ENCODE measurements at regions not wholly inside any gene's neighbourhood (a gene's known extent, or its start where the extent isn't known, plus 50 kb on each side); places are given as distances from the start of the nearest gene placed in this dataset.

DNA sequence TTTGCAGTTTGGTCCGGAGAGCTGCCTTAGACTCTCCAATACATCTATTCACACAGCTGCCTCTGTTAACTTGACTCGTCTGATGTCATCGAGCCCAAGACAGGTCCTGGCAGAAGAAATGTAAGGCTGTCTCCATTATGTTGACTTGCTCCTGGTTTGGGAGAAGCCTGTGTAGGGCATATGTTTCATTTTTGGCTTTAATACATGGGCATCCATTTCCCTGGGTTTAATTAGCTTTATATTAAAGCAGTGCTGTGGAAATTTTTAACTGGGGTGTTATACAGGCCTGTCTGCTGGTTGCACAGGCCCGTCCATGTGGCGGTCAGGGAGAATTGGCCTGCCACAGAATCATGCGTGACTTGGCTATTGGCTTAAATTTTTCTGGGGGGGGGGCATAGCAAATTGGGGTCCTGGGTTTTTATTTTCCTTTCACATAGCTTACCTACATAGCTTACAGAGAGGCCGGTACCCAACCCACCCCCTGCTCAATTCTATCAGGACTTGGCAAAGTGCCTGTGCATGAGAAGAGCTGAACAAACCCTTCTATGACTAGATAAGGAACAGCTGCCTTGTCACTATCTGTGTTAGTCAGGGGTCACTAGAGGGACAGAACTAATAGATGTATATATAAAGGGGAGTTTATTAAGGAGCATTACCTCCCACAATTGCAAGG, 123.5 kb upstream of the WDR1 start:
- no peaks in the 10 kb centered on the region for H3K4me1 ChIP-seq
- no peaks in the 10 kb centered on the region for H3K36me3 ChIP-seq
- TF ChIP-seq, protein P1, sequence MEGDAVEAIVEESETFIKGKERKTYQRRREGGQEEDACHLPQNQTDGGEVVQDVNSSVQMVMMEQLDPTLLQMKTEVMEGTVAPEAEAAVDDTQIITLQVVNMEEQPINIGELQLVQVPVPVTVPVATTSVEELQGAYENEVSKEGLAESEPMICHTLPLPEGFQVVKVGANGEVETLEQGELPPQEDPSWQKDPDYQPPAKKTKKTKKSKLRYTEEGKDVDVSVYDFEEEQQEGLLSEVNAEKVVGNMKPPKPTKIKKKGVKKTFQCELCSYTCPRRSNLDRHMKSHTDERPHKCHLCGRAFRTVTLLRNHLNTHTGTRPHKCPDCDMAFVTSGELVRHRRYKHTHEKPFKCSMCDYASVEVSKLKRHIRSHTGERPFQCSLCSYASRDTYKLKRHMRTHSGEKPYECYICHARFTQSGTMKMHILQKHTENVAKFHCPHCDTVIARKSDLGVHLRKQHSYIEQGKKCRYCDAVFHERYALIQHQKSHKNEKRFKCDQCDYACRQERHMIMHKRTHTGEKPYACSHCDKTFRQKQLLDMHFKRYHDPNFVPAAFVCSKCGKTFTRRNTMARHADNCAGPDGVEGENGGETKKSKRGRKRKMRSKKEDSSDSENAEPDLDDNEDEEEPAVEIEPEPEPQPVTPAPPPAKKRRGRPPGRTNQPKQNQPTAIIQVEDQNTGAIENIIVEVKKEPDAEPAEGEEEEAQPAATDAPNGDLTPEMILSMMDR (IDR thresholded peaks at IDR 0.05), result no peak
- H3K4me3 ChIP-seq, result no peak overlapping the region
- no peaks in the 10 kb centered on the region for H3K9me3 ChIP-seq
- intact Hi-C loops (cut with DNase I), result no loop called here
- ATAC-seq, result no peak
- peak in 2 of 4 donors; percentile 5 to 21 for DNase-seq
- H3K27me3 ChIP-seq, result no peaks in the 10 kb centered on the region
- H3K27ac ChIP-seq, result no peak overlapping the region

DNA sequence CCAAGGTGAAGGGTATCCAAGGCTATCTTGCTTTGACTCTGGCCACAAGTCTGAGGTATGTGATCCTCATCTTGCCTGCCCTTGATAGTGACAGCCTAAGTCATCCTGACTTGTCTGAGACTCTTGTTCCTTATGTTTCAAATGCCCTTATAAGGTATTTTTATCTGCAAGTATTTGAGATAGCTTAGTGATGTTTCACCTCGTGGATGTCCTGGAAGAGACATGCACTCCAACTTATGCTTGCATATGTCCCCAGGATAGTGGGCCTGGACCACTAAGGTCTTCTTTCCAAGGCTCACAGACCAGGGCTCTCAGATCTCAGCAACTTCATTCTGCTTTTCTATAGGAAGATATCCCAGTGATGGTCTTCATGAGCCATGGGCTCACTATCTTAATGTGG, 120.5 kb upstream of the WDR1 start:
- Histone ChIP-seq H3K4me1 (no peaks in the 10 kb centered on the region), H3K36me3 (no peaks in the 10 kb centered on the region), H3K4me3 (no peak overlapping the region), H3K27ac (no peak overlapping the region), H3K9me3 (no peaks in the 10 kb centered on the region), H3K27me3 (no peaks in the 10 kb centered on the region)
- no peak for DNase-seq
- intact Hi-C loops (cut with DNase I), result no loop called here
- no peak for ATAC-seq
- TF ChIP-seq, protein P1 (IDR thresholded peaks at IDR 0.05), result no peak

DNA sequence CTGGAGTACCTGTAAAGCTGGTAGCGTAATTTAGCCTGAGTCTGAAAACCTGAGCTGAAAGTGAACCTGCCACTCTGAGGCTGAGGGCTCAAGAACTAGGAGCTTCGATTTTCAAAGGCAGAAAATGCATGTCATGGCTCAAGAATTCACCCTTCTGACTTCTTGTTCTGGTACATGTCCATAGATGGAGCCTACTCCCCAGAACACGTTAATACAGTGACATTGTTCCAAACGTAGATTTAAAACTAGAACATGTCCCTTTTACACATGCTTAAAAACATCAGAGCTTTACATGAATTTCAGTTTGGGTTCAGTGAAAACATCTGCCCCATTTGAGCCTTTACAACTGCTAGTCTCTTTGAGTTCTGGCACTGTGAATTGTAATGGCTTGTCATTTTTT, 115.5 kb upstream of the WDR1 start:
- Histone ChIP-seq H3K27me3 (no peaks in the 10 kb centered on the region), H3K36me3 (no peaks in the 10 kb centered on the region), H3K4me3 (no peak overlapping the region), H3K27ac (no peak overlapping the region), H3K9me3 (no peaks in the 10 kb centered on the region), H3K4me1 (no peaks in the 10 kb centered on the region)
- no peak for ATAC-seq
- DNase-seq, result no peak
- TF ChIP-seq, protein P1 (IDR thresholded peaks at IDR 0.05), result no peak
- intact Hi-C loops (cut with DNase I), result no loop called here

DNA sequence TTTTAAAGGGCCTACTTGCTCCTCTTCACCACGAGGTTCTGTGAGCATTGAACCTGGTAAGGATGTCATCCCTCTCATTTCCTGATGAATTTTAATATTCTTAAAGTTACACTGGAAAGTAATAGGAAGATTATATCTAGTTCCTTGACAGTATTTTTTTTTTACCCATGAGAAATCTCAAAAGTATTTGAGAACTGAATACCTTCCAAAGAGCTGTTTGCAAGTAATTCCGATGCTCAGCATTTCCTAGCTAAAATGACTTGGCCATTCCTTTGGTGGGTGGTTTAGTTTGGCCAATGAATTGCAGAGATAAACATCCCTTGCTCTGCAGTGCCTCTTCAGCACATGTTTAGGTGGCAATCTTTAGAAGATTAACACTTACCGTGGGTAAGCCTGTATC, 110.2 kb upstream of the WDR1 start:
- Histone ChIP-seq H3K27ac (no peak overlapping the region), H3K9me3 (no peaks in the 10 kb centered on the region), H3K27me3 (no peaks in the 10 kb centered on the region), H3K4me1 (no peaks in the 10 kb centered on the region), H3K36me3 (no peaks in the 10 kb centered on the region), H3K4me3 (no peak overlapping the region)
- TF ChIP-seq, protein P1 (IDR thresholded peaks at IDR 0.05), result no peak
- intact Hi-C loops (cut with DNase I), result no loop called here
- ATAC-seq (no peak), DNase-seq (no peak)

DNA sequence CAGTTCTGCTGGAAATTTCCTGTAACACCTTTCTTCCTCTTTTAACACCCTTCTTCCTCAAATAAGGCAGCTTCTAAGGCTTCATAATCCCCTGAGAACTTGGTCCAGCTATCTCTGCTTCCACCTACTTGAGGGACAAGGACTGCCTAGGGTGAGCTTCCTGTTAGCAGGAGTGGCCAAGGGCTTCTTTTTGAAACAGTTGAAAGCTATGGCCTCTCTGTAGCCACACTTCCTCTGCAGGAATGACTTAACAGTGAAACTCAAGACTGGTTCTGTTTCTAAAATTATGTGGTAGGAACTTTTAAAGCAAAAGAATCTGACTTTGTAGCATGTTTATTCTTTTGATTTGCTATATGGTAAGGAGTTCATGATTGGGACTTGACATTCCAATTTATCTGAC, 108.5 kb upstream of the WDR1 start:
- no peaks in the 10 kb centered on the region for H3K27me3 ChIP-seq
- H3K4me1 ChIP-seq, result no peaks in the 10 kb centered on the region
- DNase-seq, result no peak
- H3K36me3 ChIP-seq, result no peaks in the 10 kb centered on the region
- H3K4me3 ChIP-seq, result no peak overlapping the region
- no peak overlapping the region for H3K27ac ChIP-seq
- no peaks in the 10 kb centered on the region for H3K9me3 ChIP-seq
- ATAC-seq, result no peak
- intact Hi-C loops (cut with DNase I), result no loop called here
- TF ChIP-seq, protein P1 (IDR thresholded peaks at IDR 0.05), result no peak

All from left lung (tissue), 4 donors.